Activated CD4-positive, alpha-beta T cell treated with anti-CD3 and anti-CD28 coated beads, Interleukin-2, Interleukin-4, amounts not matched to agents 100 ng/mL and 50 ng/mL, durations not matched to agents 16 hours and 8 hours (primary cell): ENCODE measurements at regions not wholly inside any gene's neighbourhood (a gene's known extent, or its start where the extent isn't known, plus 50 kb on each side); places are given as distances from the start of the nearest gene placed in this dataset.

Experiments used
- DNase-seq: peaks from one replicate; pipeline ENCODE4 v3.0.0-alpha.2; 2020; ENCODE audit warnings: low spot score

GRCh38 chr6:165950316-165950715, 217.3 kb downstream of the TBXT start:
- no peak for DNase-seq

GRCh38 chr6:165949324-165949723, 218.3 kb downstream of the TBXT start:
- DNase-seq, result no peak

GRCh38 chr6:165944002-165944466, 223.6 kb downstream of the TBXT start:
- DNase-seq, result no peak

- DNase-seq, result no peak
These were observed 225.9 kb downstream of the TBXT start for GRCh38 chr6:165941786-165942185.

GRCh38 chr6:165941249-165941775, 226.3 kb downstream of the TBXT start:
- no peak for DNase-seq

GRCh38 chr6:165940366-165940765, 227.3 kb downstream of the TBXT start:
- no peak for DNase-seq

GRCh38 chr6:165939601-165940290, 227.9 kb downstream of the TBXT start:
- DNase-seq, result no peak

- DNase-seq, result no peak
These were observed 228.6 kb downstream of the TBXT start for GRCh38 chr6:165939047-165939446.

GRCh38 chr6:165937564-165938358, 229.9 kb downstream of the TBXT start:
- DNase-seq, result no peak

- no peak for DNase-seq
These were observed 231.0 kb downstream of the TBXT start for GRCh38 chr6:165936660-165937059.

GRCh38 chr6:165936096-165936495, 231.6 kb downstream of the TBXT start:
- no peak for DNase-seq

- DNase-seq, result no peak
These were observed 236.0 kb downstream of the TBXT start for GRCh38 chr6:165931675-165932074.

GRCh38 chr6:165930668-165931214, 236.9 kb downstream of the TBXT start:
- no peak for DNase-seq

GRCh38 chr6:165929607-165930006, 238.0 kb downstream of the TBXT start:
- no peak for DNase-seq

GRCh38 chr6:165926378-165926777, 241.3 kb downstream of the TBXT start:
- DNase-seq, result no peak

GRCh38 chr6:165925474-165926156, 242.0 kb downstream of the TBXT start:
- no peak for DNase-seq

- DNase-seq, result no peak
These were observed 245.3 kb downstream of the TBXT start for GRCh38 chr6:165922309-165922794.

GRCh38 chr6:165920896-165921671, 246.6 kb downstream of the TBXT start:
- no peak for DNase-seq

GRCh38 chr6:165917576-165917975, 250.1 kb downstream of the TBXT start:
- DNase-seq, result no peak

GRCh38 chr6:165915022-165915770, 252.2 kb upstream of the PDE10A start:
- DNase-seq, result no peak
